Activated CD8-positive, alpha-beta T cell treated with anti-CD3 and anti-CD28 coated beads for 36 hours (primary cell): ENCODE measurements at regions not wholly inside any gene's neighbourhood (a gene's known extent, or its start where the extent isn't known, plus 50 kb on each side); places are given as distances from the start of the nearest gene placed in this dataset.

Experiments
- ATAC-seq: fragments of 200-7000 bp; cut with Tn5 transposase; one replicate; pipeline ENCODE4 v1.10.0; 2021; ENCODE audit warnings: mild to moderate bottlenecking, moderate library complexity
- CTCF ChIA-PET: fragments of 350-600 bp; sonication (Branson Sonifier 250); formaldehyde crosslinking; loops from one replicate; lab custom pipeline; 2021; ENCODE audit warnings: antibody characterized with exemption; lab: Charles Lee
- POLR2A ChIA-PET: fragments of 350-600 bp; sonication (Branson Sonifier 250); formaldehyde crosslinking; loops from one replicate; lab custom pipeline; 2021; ENCODE audit warnings: antibody characterized with exemption; lab: Charles Lee
- DNase-seq: peaks from one replicate; pipeline ENCODE4 v3.0.0-alpha.2; 2020
- H3K27ac Mint-ChIP-seq: one replicate; pipeline ENCODE4 v1.8.0; 2021; ENCODE audit warnings: mild to moderate bottlenecking, mixed read lengths
- H3K27me3 Mint-ChIP-seq: one replicate; pipeline ENCODE4 v1.8.0; 2021; ENCODE audit warnings: mixed read lengths
- H3K36me3 Mint-ChIP-seq: one replicate; pipeline ENCODE4 v1.8.0; 2021; ENCODE audit warnings: low read depth, mixed read lengths
- H3K4me1 Mint-ChIP-seq: one replicate; pipeline ENCODE4 v1.8.0; 2021; ENCODE audit warnings: low read depth, mixed read lengths
- H3K4me3 Mint-ChIP-seq: one replicate; pipeline ENCODE4 v1.8.0; 2021; ENCODE audit warnings: mild to moderate bottlenecking, moderate library complexity, mixed read lengths
- H3K9me3 Mint-ChIP-seq: one replicate; pipeline ENCODE4 v1.8.0; 2021; ENCODE audit warnings: mixed read lengths
- intact Hi-C: fragments of 100-400 bp; cut with micrococcal nuclease; formaldehyde crosslinking; loops from one replicate; pipeline ENCODE4 v1.10.0; 2022
- TF ChIP-seq, protein P1 (sequence below): fragments of 200-600 bp; IDR thresholded peaks from one replicate; pipeline ENCODE4 v1.8.0; 2022; ENCODE audit warnings: antibody characterized with exemption, mild to moderate bottlenecking

DNA sequence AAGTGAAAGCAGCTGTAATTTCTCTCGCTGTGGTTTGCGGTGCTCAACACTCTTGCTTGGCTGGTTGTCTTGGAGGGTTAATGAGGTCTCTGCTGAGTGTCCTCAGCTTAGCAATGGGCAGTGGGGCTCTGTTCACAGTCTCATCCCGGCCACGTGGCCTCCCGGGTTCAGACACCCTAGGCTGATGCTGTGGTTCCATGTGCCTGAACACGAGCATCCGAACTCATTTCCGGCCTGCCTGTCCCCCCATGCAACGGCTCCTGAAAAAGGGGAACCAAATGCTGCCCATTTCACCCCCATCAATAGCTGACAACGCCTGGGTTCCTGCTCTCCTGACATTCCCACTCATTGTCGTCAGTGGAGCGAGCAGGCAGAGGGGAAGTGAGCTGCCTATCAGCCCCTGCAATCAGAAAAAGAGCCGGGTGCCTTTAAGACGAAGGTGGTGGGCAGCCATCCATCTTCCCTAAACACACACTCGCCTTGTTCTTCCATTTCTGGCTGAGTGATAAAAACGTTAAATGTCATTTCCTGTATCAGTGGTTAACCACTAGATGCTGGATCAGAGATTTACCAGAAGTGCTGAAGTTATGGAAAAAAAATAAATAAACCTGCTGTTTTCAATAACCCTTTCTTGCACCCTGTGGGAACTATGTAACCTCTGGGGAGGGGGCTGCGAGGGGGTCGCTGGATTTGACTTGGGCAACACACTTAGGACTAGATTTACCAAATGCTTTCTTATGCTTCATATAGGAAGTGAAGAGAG, 60.3 kb upstream of the BCL2L14 start:
- Mint-ChIP-seq H3K4me3 (peak overlapping the region; percentile 65), H3K27me3 (no peaks in the 10 kb centered on the region), H3K27ac (peak overlapping the region; percentile 87), H3K9me3 (peaks cover 4% of the 10 kb centered on the region), H3K36me3 (peaks cover 2% of the 10 kb centered on the region), H3K4me1 (peaks cover 74% of the 10 kb centered on the region)
- CTCF ChIA-PET: interaction anchor here (0.9 to 5.0 kb wide), 8 partner anchors 10 to 388 kb away, joined by 3 to 53 read pairs (median 4); no protein-coding TSS in a partner anchor
- TF ChIP-seq, protein P1, sequence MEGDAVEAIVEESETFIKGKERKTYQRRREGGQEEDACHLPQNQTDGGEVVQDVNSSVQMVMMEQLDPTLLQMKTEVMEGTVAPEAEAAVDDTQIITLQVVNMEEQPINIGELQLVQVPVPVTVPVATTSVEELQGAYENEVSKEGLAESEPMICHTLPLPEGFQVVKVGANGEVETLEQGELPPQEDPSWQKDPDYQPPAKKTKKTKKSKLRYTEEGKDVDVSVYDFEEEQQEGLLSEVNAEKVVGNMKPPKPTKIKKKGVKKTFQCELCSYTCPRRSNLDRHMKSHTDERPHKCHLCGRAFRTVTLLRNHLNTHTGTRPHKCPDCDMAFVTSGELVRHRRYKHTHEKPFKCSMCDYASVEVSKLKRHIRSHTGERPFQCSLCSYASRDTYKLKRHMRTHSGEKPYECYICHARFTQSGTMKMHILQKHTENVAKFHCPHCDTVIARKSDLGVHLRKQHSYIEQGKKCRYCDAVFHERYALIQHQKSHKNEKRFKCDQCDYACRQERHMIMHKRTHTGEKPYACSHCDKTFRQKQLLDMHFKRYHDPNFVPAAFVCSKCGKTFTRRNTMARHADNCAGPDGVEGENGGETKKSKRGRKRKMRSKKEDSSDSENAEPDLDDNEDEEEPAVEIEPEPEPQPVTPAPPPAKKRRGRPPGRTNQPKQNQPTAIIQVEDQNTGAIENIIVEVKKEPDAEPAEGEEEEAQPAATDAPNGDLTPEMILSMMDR: no peak
- POLR2A ChIA-PET: interaction anchor here (0.6 to 2.8 kb wide), 22 partner anchors 8 to 454 kb away, joined by 3 to 18 read pairs (median 4); partner anchors contain the start of genes BCL2L14 and BORCS5
- intact Hi-C loops: loop anchor here (5.0 kb wide), 1 partner anchor 173 kb away; no protein-coding TSS in a partner anchor
- DNase-seq: peak; percentile 91
- peak; percentile 50 for ATAC-seq

DNA sequence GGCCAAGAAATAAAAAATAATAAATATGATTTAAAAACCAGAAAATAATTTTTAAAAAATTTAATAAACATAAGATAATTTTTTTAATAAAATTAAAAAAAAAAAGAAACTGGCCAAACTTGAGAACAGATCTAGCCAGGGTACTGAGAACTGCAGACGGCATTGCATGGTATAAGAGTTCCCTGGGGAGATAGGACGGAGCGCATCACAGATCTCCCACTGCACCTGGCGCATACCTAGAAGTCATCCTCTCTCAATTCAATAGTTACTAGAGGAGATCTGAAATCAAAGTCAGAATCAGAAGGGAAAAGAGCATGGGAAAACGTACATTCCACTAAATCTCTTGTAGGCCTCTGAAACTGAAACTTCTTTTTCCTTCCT, 58.9 kb upstream of the BCL2L14 start:
- TF ChIP-seq, protein P1: no peak
- Mint-ChIP-seq H3K27me3 (no peaks in the 10 kb centered on the region), H3K4me1 (peaks cover 81% of the 10 kb centered on the region), H3K27ac (no peak overlapping the region), H3K9me3 (no peaks in the 10 kb centered on the region), H3K4me3 (no peak overlapping the region), H3K36me3 (no peaks in the 10 kb centered on the region)
- intact Hi-C loops: loop anchor here (5.0 kb wide), 1 partner anchor 175 kb away; no protein-coding TSS in a partner anchor
- DNase-seq (no peak), ATAC-seq (no peak)
- ChIA-PET CTCF (interaction anchor here (0.9 to 5.0 kb wide), 2 partner anchors 21 to 30 kb away, joined by 3 to 53 read pairs; no protein-coding TSS in a partner anchor), POLR2A (interaction anchor here (2.7 kb wide), 1 partner anchor 31 kb away, joined by 13 read pairs; no protein-coding TSS in a partner anchor)

DNA sequence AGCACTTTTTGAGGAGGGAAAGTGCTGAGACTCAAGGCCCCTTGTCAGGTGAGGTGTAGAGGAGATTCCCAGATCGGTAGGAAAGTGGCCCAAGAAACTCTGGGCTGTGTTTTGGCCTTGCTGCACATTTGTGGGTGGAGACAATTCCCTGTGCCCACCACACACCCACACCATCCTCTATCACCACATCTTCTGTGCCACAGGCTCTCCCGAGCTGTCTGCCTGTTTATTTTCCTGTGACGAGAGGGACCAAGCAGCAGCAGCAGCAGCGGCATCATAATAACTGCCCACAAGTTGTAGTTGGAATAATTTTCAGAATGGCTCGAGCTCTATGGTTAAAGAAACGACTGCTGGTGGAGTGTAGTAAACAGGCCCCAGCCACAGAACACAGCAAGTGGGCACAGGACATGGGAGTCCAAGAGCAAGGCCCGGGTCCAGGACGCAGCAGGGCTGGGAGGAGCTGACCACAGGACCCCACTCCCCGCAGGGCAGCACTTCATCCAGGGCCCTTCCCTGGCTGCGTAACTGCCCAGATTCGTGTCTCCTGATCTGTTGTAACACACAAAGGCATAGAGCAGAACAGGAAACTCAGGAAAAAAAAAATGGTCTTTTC, 55.6 kb upstream of the BCL2L14 start:
- H3K4me3 Mint-ChIP-seq: no peak overlapping the region
- POLR2A ChIA-PET: interaction anchor here (1.8 kb wide), 1 partner anchor 250 kb away, joined by 5 read pairs; no protein-coding TSS in a partner anchor

DNA sequence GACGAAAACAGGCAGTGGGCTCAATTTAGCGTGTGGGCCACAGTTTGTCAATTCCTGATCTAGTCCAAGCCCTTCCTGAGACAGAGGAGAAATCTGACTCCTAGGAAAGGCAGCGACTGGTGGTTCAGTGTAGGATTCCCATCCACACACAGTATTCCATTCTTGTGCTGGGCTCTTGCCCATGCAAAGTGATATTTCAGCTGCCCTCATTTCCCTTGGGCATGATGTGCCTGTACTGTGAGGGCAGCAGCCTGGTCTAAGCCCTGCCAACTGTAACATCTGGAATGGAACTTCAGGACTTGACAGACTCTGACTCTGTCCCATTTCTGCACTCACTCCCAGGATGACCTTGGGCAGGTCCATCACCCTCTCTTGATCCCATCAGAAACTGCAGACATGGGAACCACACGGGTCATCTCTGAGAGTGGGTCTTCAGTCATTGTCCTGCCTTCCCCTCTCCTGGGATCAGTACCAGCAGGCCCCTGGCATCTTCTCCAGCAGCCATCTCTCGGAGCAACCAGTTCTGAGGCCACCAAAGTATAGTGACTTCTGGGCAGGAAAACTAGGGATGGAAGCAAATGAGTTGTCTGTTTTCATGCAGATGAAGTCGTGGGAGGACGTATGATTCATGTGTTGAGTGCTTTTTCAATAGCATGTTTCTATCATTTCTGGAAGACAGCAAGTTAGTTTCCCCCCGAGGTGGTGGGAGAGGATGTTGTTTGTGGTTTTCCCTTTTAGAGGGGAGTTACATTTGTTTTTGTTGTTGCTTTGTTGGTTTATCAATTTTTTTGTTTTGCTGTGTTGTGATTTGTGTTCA, 54.2 kb upstream of the BCL2L14 start:
- intact Hi-C loops: no loop called here
- Mint-ChIP-seq H3K27ac (peak overlapping the region; percentile 90), H3K36me3 (no peaks in the 10 kb centered on the region), H3K27me3 (no peaks in the 10 kb centered on the region), H3K4me1 (peaks cover 53% of the 10 kb centered on the region), H3K4me3 (no peak overlapping the region), H3K9me3 (peaks cover 1% of the 10 kb centered on the region)
- ChIA-PET POLR2A (interaction anchor here (0.7 kb wide), 1 partner anchor 689 kb away, joined by 3 read pairs; no protein-coding TSS in a partner anchor), CTCF (no interaction called here)
- peak; percentile 77 for ATAC-seq
- peak; percentile 72 for DNase-seq
- TF ChIP-seq, protein P1: no peak

More for the DNA sequence above, 55.6 kb upstream of the BCL2L14 start:
- CTCF ChIA-PET: interaction anchor here (1.0 to 1.2 kb wide), 2 partner anchors 18 to 434 kb away, joined by 3 read pairs; no protein-coding TSS in a partner anchor
- DNase-seq (no peak), ATAC-seq (no peak)
- H3K4me1 Mint-ChIP-seq: peaks cover 55% of the 10 kb centered on the region
- H3K36me3 Mint-ChIP-seq: no peaks in the 10 kb centered on the region
- TF ChIP-seq, protein P1: no peak
- H3K27me3 Mint-ChIP-seq: no peaks in the 10 kb centered on the region
- peak overlapping the region; percentile 3 for H3K27ac Mint-ChIP-seq
- intact Hi-C loops: no loop called here
- H3K9me3 Mint-ChIP-seq: no peaks in the 10 kb centered on the region
